ENCODE measurements at regions not wholly inside any gene's neighbourhood (a gene's known extent, or its start where the extent isn't known, plus 50 kb on each side); places are given as distances from the start of the nearest gene placed in this dataset.
"Not testable (repeated sequence)": the region's sequence is repeated elsewhere in the genome, so short reads cannot be mapped to it uniquely, and the experiment has no call there.

- no peak overlapping the region for H3K27ac ChIP-seq
- no peak overlapping the region for H3K4me3 ChIP-seq
- no peak for DNase-seq (ENCODE audit: low read depth in 1 of 2, low spot score in 2 of 2)
- H3K9me3 ChIP-seq (replicated peaks): 0 out of 2 replicates have a peak, but pooled peaks cover 6% of the 10 kb centered on the region
- no peaks in the 10 kb centered on the region for H3K4me1 ChIP-seq (replicated peaks)
- H3K27me3 ChIP-seq (replicated peaks): no peaks in the 10 kb centered on the region
- no peaks in the 10 kb centered on the region for H3K36me3 ChIP-seq
These were observed 101.3 kb upstream of the SOX11 start for GRCh38 chr2:5590886-5591285.

DNA sequence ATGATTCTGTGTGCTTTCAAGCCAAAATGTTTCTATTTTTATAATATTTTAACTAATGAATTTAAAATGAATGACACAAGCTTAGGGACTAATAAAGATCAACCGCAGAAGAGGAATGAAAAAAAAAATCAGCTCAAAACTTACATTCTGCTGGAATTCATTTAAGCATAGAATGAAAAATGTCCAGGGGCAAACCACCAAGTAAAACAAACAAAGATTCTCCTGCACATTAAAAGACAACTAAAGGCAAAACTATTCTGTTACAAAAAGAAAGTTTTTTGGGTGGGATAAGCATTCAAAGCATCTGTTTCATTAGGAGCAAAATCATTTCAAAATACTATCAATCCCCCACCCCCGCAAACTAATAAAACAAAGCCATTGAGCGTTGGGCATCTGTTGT is 99.3 kb upstream of the SOX11 start:
- H3K27me3 ChIP-seq (replicated peaks): no peaks in the 10 kb centered on the region
- peak in 1 of 2 experiments; percentile 32 for DNase-seq (ENCODE audit: low read depth in 1 of 2, low spot score in 2 of 2)
- 0 out of 2 replicates have a peak, but pooled peaks cover 4% of the 10 kb centered on the region for H3K9me3 ChIP-seq (replicated peaks)
- no peak overlapping the region for H3K4me3 ChIP-seq
- no peaks in the 10 kb centered on the region for H3K4me1 ChIP-seq (replicated peaks)
- H3K36me3 ChIP-seq: no peaks in the 10 kb centered on the region
- H3K27ac ChIP-seq: no peak overlapping the region

DNA sequence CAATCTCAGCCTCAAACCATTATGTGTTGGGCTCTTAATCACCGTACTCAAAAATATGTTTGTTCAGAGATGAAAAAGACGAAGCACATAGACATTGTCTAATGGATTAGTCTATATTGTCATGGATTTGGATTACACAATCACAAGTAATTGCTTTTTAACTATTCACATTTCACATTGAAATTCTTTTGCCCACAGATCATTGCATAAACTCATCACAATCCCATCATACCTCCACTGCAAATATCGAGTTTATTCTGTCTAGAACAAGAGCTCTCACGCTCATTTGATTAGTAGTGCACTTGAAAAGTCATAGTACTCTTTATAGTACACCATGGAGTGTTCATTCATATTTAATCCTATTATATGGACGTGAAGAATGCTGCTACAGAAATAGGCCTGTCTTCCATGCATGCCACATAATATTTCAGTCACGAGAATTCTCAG is 97.9 kb upstream of the SOX11 start:
- H3K9me3 ChIP-seq (replicated peaks): 0 out of 2 replicates have a peak, but pooled peaks cover 4% of the 10 kb centered on the region
- H3K27me3 ChIP-seq (replicated peaks): no peaks in the 10 kb centered on the region
- no peak overlapping the region for H3K27ac ChIP-seq
- no peaks in the 10 kb centered on the region for H3K4me1 ChIP-seq (replicated peaks)
- DNase-seq (ENCODE audit: low read depth in 1 of 2, low spot score in 2 of 2): no peak
- H3K36me3 ChIP-seq: no peaks in the 10 kb centered on the region
- H3K4me3 ChIP-seq: no peak overlapping the region

GRCh38 chr2:5596868-5597267 is 95.3 kb upstream of the SOX11 start:
- no peaks in the 10 kb centered on the region for H3K36me3 ChIP-seq
- no peak overlapping the region for H3K27ac ChIP-seq
- no peak for DNase-seq (ENCODE audit: low read depth in 1 of 2, low spot score in 2 of 2)
- H3K27me3 ChIP-seq (replicated peaks): no peaks in the 10 kb centered on the region
- no peaks in the 10 kb centered on the region for H3K4me1 ChIP-seq (replicated peaks)
- H3K9me3 ChIP-seq (replicated peaks): 0 out of 2 replicates have a peak, but pooled peaks cover 2% of the 10 kb centered on the region
- H3K4me3 ChIP-seq: no peak overlapping the region

GRCh38 chr2:5598156-5598555 is 94.0 kb upstream of the SOX11 start:
- Histone ChIP-seq H3K4me3 (no peak overlapping the region), H3K9me3 (replicated peaks) (peaks cover 8% of the 10 kb centered on the region; the same call in 1 of the 2 replicates), H3K4me1 (replicated peaks) (no peaks in the 10 kb centered on the region), H3K27ac (no peak overlapping the region), H3K36me3 (no peaks in the 10 kb centered on the region), H3K27me3 (replicated peaks) (no peaks in the 10 kb centered on the region)
- DNase-seq (ENCODE audit: low read depth in 1 of 2, low spot score in 2 of 2): no peak

- Histone ChIP-seq H3K27me3 (replicated peaks) (no peaks in the 10 kb centered on the region), H3K4me1 (replicated peaks) (no peaks in the 10 kb centered on the region), H3K27ac (no peak overlapping the region), H3K9me3 (replicated peaks) (peaks cover 5% of the 10 kb centered on the region), H3K4me3 (no peak overlapping the region), H3K36me3 (no peaks in the 10 kb centered on the region)
- no peak for DNase-seq (ENCODE audit: low read depth in 1 of 2, low spot score in 2 of 2)
These were observed 83.0 kb upstream of the SOX11 start for GRCh38 chr2:5609201-5609600.

GRCh38 chr2:5612666-5613065 is 79.5 kb upstream of the SOX11 start:
- no peaks in the 10 kb centered on the region for H3K4me1 ChIP-seq (replicated peaks)
- no peak overlapping the region for H3K27ac ChIP-seq
- H3K27me3 ChIP-seq (replicated peaks): no peaks in the 10 kb centered on the region
- H3K4me3 ChIP-seq: no peak overlapping the region
- H3K36me3 ChIP-seq: no peaks in the 10 kb centered on the region
- no peak for DNase-seq (ENCODE audit: low read depth in 1 of 2, low spot score in 2 of 2)
- peaks cover 5% of the 10 kb centered on the region for H3K9me3 ChIP-seq (replicated peaks)

GRCh38 chr2:5616019-5616418 is 76.2 kb upstream of the SOX11 start:
- Histone ChIP-seq H3K4me1 (replicated peaks) (no peaks in the 10 kb centered on the region), H3K27ac (no peak overlapping the region), H3K9me3 (replicated peaks) (peaks cover 2% of the 10 kb centered on the region), H3K27me3 (replicated peaks) (no peaks in the 10 kb centered on the region), H3K4me3 (no peak overlapping the region), H3K36me3 (no peaks in the 10 kb centered on the region)
- no peak for DNase-seq (ENCODE audit: low read depth in 1 of 2, low spot score in 2 of 2)

DNA sequence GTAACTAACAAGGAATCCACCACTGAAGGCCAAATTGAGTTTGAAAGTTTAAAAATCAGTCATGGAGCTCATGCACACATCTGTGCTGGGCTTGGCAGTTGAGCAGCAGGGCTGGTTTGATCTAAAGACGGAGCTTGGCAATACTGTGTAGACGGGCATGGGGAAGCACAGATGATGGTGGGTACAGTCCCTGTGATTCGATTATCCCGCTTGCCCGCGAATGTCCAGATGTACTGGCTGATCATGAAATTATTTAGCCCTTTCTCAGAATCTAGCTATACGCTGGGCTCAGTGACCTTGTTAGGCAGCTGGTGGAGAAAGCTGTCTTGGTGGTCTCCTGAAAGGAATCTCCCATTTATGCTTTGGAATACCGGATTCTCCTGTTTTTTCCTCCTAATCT is 74.8 kb upstream of the SOX11 start:
- Histone ChIP-seq H3K4me3 (no peak overlapping the region), H3K4me1 (replicated peaks) (no peaks in the 10 kb centered on the region), H3K9me3 (replicated peaks) (peaks cover 2% of the 10 kb centered on the region; the same call in 1 of the 2 replicates), H3K36me3 (no peaks in the 10 kb centered on the region), H3K27me3 (replicated peaks) (no peaks in the 10 kb centered on the region), H3K27ac (no peak overlapping the region)
- no peak for DNase-seq (ENCODE audit: low read depth in 1 of 2, low spot score in 2 of 2)

DNA sequence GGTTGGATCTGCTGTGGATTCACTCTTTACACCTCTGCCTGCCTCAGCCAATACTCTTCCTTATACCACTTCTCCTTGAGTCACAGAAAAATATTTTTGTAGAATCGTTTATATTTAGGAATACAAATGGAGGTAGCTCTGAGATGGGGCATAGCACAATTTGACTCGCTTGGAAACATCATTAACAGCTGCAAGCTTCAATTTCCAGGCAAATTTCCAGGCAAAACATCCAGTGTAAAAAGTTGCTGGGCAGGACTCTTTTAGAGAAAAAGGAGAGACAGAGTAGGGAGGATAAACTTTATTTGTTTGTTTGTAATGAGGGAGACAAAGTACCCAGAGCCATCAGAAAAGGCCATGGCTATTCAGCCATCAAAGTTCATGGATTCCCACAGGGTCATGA is 74.4 kb upstream of the SOX11 start:
- peaks cover 2% of the 10 kb centered on the region; the same call in 1 of the 2 replicates for H3K9me3 ChIP-seq (replicated peaks)
- no peak for DNase-seq (ENCODE audit: low read depth in 1 of 2, low spot score in 2 of 2)

GRCh38 chr2:5618271-5618670 is 73.9 kb upstream of the SOX11 start:
- Histone ChIP-seq H3K4me3 (no peak overlapping the region), H3K9me3 (replicated peaks) (peaks cover under 1% of the 10 kb centered on the region; the same call in 1 of the 2 replicates), H3K4me1 (replicated peaks) (no peaks in the 10 kb centered on the region), H3K36me3 (no peaks in the 10 kb centered on the region), H3K27me3 (replicated peaks) (no peaks in the 10 kb centered on the region), H3K27ac (no peak overlapping the region)
- DNase-seq (ENCODE audit: low read depth in 1 of 2, low spot score in 2 of 2): no peak

More for the DNA sequence above, 74.4 kb upstream of the SOX11 start:
- Histone ChIP-seq H3K4me1 (replicated peaks) (no peaks in the 10 kb centered on the region), H3K4me3 (no peak overlapping the region), H3K36me3 (no peaks in the 10 kb centered on the region), H3K27me3 (replicated peaks) (no peaks in the 10 kb centered on the region), H3K27ac (no peak overlapping the region)

DNA sequence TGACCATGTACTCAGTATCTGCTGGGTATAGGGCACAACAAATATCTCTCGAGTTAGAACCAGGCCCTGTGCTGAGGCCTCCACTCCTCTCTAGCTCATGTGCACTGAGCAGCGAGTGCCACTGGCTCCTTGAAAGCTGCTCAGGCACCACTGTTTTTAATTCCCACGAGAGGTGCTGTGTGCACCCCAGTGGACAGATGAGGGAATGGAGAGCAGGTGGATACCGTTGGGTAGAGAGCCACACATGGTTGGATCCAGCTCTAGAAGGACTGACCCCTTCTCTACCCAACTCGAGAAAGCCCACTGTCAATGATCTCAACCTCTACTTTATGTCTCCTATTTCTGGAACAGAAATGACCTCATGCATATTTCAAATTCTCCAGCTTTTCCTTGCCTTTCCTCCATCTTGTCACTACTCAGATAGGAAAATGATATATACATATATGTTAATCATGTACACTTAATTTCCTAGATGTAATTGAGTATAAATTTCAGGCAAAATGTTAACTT is 66.6 kb upstream of the SOX11 start:
- H3K27me3 ChIP-seq (replicated peaks); H3K4me1 ChIP-seq (replicated peaks); H3K36me3 ChIP-seq; DNase-seq (ENCODE audit: low read depth in 1 of 2, low spot score in 2 of 2); H3K9me3 ChIP-seq (replicated peaks); H3K4me3 ChIP-seq; H3K27ac ChIP-seq: not testable (repeated sequence)

GRCh38 chr2:5628484-5628883 is 63.7 kb upstream of the SOX11 start:
- DNase-seq (ENCODE audit: low read depth in 1 of 2, low spot score in 2 of 2); H3K36me3 ChIP-seq; H3K4me1 ChIP-seq (replicated peaks); H3K9me3 ChIP-seq (replicated peaks); H3K27me3 ChIP-seq (replicated peaks); H3K4me3 ChIP-seq; H3K27ac ChIP-seq: not testable (repeated sequence)

- not testable (repeated sequence) for H3K27ac ChIP-seq; H3K27me3 ChIP-seq (replicated peaks); H3K9me3 ChIP-seq (replicated peaks); H3K4me3 ChIP-seq; H3K4me1 ChIP-seq (replicated peaks); DNase-seq (ENCODE audit: low read depth in 1 of 2, low spot score in 2 of 2); H3K36me3 ChIP-seq
These were observed 62.7 kb upstream of the SOX11 start for GRCh38 chr2:5629510-5629909.

GRCh38 chr2:5637051-5637450 is 55.1 kb upstream of the SOX11 start:
- H3K4me3 ChIP-seq; DNase-seq (ENCODE audit: low read depth in 1 of 2, low spot score in 2 of 2); H3K9me3 ChIP-seq (replicated peaks); H3K4me1 ChIP-seq (replicated peaks); H3K27me3 ChIP-seq (replicated peaks); H3K27ac ChIP-seq; H3K36me3 ChIP-seq: not testable (repeated sequence)

All from SJSA1 (cell line).